ENCODE measurements at regions not wholly inside any gene's neighbourhood (a gene's known extent, or its start where the extent isn't known, plus 50 kb on each side); places are given as distances from the start of the nearest gene placed in this dataset.

- TF ChIP-seq CTCF (IDR thresholded peaks at IDR 0.05; ENCODE audit: extremely low read depth in 1 of 2, insufficient read depth in 1 of 2, low read depth in 1 of 2, low read length in 2 of 2) = no peak
- TF ChIP-seq POLR2A (IDR thresholded peaks at IDR 0.05; ENCODE audit: low read depth, low read length) = no peak
- no peak for TF ChIP-seq FOS (IDR thresholded peaks at IDR 0.05; ENCODE audit: borderline replicate concordance, insufficient read depth, low read length)
- no peak for TF ChIP-seq GATA2 (IDR thresholded peaks at IDR 0.05; ENCODE audit: insufficient read depth, insufficient read length, low read depth, low read length)
- TF ChIP-seq POLR2AphosphoS5 (IDR thresholded peaks at IDR 0.05; ENCODE audit: insufficient read depth, low read depth, low read length) = no peak
- TF ChIP-seq EZH2 (IDR thresholded peaks at IDR 0.05; ENCODE audit: borderline replicate concordance, low read depth, low read length, severe bottlenecking) = no peak
- TF ChIP-seq JUN (IDR thresholded peaks at IDR 0.05; ENCODE audit: borderline replicate concordance, insufficient read depth, insufficient read length, low read depth) = no peak
- TF ChIP-seq MAX (IDR thresholded peaks at IDR 0.05; ENCODE audit: insufficient read depth, insufficient read length) = no peak
These were observed 1858.7 kb upstream of the CELF4 start for GRCh38 chr18:39424261-39424660.

Data from endothelial cell of umbilical vein (primary cell).